Naive thymus-derived CD4-positive, alpha-beta T cell (primary cell): ENCODE measurements at regions not wholly inside any gene's neighbourhood (a gene's known extent, or its start where the extent isn't known, plus 50 kb on each side); places are given as distances from the start of the nearest gene placed in this dataset.

Experiments used
- ATAC-seq: fragments of 150-1000 bp; cut with Tn5 transposase; 2 replicates; pipeline ENCODE4 v1.10.0; 2021; ENCODE audit warnings: mild to moderate bottlenecking, moderate library complexity
- CTCF ChIA-PET: fragments of 350-600 bp; sonication (Branson Sonifier 250); formaldehyde crosslinking; loops from one replicate; lab custom pipeline; 2021; ENCODE audit warnings: antibody characterized with exemption; lab: Charles Lee
- POLR2A ChIA-PET: fragments of 350-600 bp; sonication (Branson Sonifier 250); formaldehyde crosslinking; loops from one replicate; lab custom pipeline; 2021; ENCODE audit warnings: antibody characterized with exemption, inconsistent platforms; lab: Charles Lee
- DNase-seq, 9 donors: peaks; one replicate each; pipeline versions ENCODE4 v3.0.0 to v3.0.0-alpha.2; 2020 to 2022; ENCODE audit warnings: mixed read lengths in 1 of 9
- H3K27ac ChIP-seq: one replicate; pipeline ENCODE4 v1.7.0; 2013; ENCODE audit warnings: mild to moderate bottlenecking, low read depth, low read length, moderate library complexity
- H3K27me3 ChIP-seq, 2 donors: one replicate each; pipeline ENCODE4 v1.7.0; 2013; ENCODE audit warnings: low read length in 2 of 2, mild to moderate bottlenecking in 2 of 2, moderate library complexity in 2 of 2; ENCODE audit not compliant: control insufficient read depth in 2 of 2, insufficient read depth in 2 of 2
- H3K36me3 ChIP-seq, 3 experiments: 1 replicate in 2 of 3; 2 replicates in 1 of 3; pipeline ENCODE4 v1.7.0; 2013; ENCODE audit warnings: low read length in 3 of 3, mild to moderate bottlenecking in 3 of 3, moderate library complexity in 1 of 3; ENCODE audit not compliant: insufficient read depth in 3 of 3, control insufficient read depth in 2 of 3
- H3K4me1 ChIP-seq, 2 donors: one replicate each; pipeline ENCODE4 v1.7.0; 2013; ENCODE audit warnings: low read length in 2 of 2, mild to moderate bottlenecking in 2 of 2, moderate library complexity in 1 of 2; ENCODE audit not compliant: control insufficient read depth in 2 of 2, insufficient read depth in 2 of 2
- H3K4me3 ChIP-seq: 2 replicates; pipeline ENCODE4 v1.7.0; 2013; ENCODE audit warnings: mild to moderate bottlenecking, low read length
- H3K9me3 ChIP-seq, 3 experiments: 1 replicate in 2 of 3; 2 replicates in 1 of 3; pipeline ENCODE4 v1.7.0; 2013; ENCODE audit warnings: low read length in 3 of 3; ENCODE audit not compliant: control insufficient read depth in 2 of 3
- H3K27ac Mint-ChIP-seq, 9 donors: one replicate each; pipeline ENCODE4 v1.8.0; 2020 to 2022; ENCODE audit warnings: mixed read lengths in 9 of 9, mild to moderate bottlenecking in 8 of 9, moderate library complexity in 5 of 9, inconsistent platforms in 2 of 9
- H3K27me3 Mint-ChIP-seq, 5 donors: one replicate each; pipeline ENCODE4 v1.8.0; 2021 to 2022; ENCODE audit warnings: mixed read lengths in 5 of 5, mild to moderate bottlenecking in 1 of 5
- H3K36me3 Mint-ChIP-seq, 5 donors: one replicate each; pipeline ENCODE4 v1.8.0; 2020 to 2022; ENCODE audit warnings: mixed read lengths in 5 of 5, mild to moderate bottlenecking in 3 of 5, inconsistent platforms in 1 of 5
- H3K4me1 Mint-ChIP-seq, 7 donors: one replicate each; pipeline ENCODE4 v1.8.0; 2020 to 2022; ENCODE audit warnings: mixed read lengths in 7 of 7, mild to moderate bottlenecking in 3 of 7, inconsistent platforms in 1 of 7
- H3K4me3 Mint-ChIP-seq, 10 donors: one replicate each; pipeline ENCODE4 v1.8.0; 2020 to 2022; ENCODE audit warnings: mild to moderate bottlenecking in 10 of 10, mixed read lengths in 10 of 10, moderate library complexity in 6 of 10, inconsistent platforms in 2 of 10
- H3K9me3 Mint-ChIP-seq, 11 donors: one replicate each; pipeline ENCODE4 v1.8.0; 2020 to 2022; ENCODE audit warnings: mixed read lengths in 11 of 11, mild to moderate bottlenecking in 4 of 11, inconsistent platforms in 1 of 11, moderate library complexity in 1 of 11
- intact Hi-C, 2 donors: fragments of 100-400 bp; cut with micrococcal nuclease; formaldehyde crosslinking; loops; one replicate each; pipeline ENCODE4 v1.15.1; 2023

DNA sequence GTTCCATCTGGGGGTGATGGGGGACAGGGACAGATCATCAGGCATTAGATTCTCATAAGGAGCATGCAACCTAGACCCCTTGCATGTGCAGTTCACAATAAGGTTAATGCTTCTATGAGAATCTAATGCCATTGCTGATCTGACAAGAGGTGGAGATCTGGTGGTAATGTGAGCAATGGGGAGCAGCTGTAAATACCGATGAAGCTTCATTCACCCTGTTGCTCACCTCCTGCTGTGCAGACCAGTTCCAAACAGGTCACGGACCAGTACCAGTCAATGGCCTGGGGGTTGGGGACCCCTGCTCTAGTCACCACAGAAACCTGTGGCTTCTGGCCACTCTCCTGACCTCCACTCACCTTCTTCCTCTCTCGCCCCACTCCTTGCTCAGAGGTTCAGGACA lies 229.9 kb downstream of the PTPRU start:
- no peak overlapping the region for H3K4me3 Mint-ChIP-seq
- Histone ChIP-seq H3K4me3 (no peak overlapping the region), H3K27ac (no peak overlapping the region), H3K4me1 (no peaks in the 10 kb centered on the region), H3K36me3 (no peaks in the 10 kb centered on the region), H3K27me3 (no peaks in the 10 kb centered on the region), H3K9me3 (no peaks in the 10 kb centered on the region)
- H3K27me3 Mint-ChIP-seq, result peaks cover 2 to 43% (median 24%) of the 10 kb centered on the region in 5 donors
- H3K4me1 Mint-ChIP-seq, result peaks cover 0 to 1% (median 0%) of the 10 kb centered on the region in 7 donors
- intact Hi-C loops, result no loop called here
- no peak overlapping the region for H3K27ac Mint-ChIP-seq
- peaks cover 0 to 26% (median 6%) of the 10 kb centered on the region in 11 donors for H3K9me3 Mint-ChIP-seq
- CTCF ChIA-PET, result no interaction called here
- no peak for ATAC-seq
- H3K36me3 Mint-ChIP-seq, result peaks cover 0 to 4% (median 0%) of the 10 kb centered on the region in 5 donors
- no peak for DNase-seq
- POLR2A ChIA-PET, result no interaction called here

GRCh38 chr1:29465755-29466154 lies 229.4 kb downstream of the PTPRU start:
- no peak overlapping the region for H3K4me3 ChIP-seq
- Mint-ChIP-seq H3K4me1 (peaks cover 0 to 1% (median 0%) of the 10 kb centered on the region in 7 donors), H3K4me3 (no peak overlapping the region), H3K27me3 (peaks cover 2 to 39% (median 20%) of the 10 kb centered on the region in 5 donors), H3K9me3 (peaks cover 0 to 26% (median 6%) of the 10 kb centered on the region in 11 donors), H3K27ac (no peak overlapping the region), H3K36me3 (peaks cover 0 to 4% (median 0%) of the 10 kb centered on the region in 5 donors)
- intact Hi-C loops, result no loop called here
- no peak for ATAC-seq
- no peak for DNase-seq
- ChIA-PET CTCF (no interaction called here), POLR2A (no interaction called here)
- H3K27ac ChIP-seq, result no peak overlapping the region
- H3K9me3 ChIP-seq, result no peaks in the 10 kb centered on the region
- no peaks in the 10 kb centered on the region for H3K36me3 ChIP-seq
- no peaks in the 10 kb centered on the region for H3K27me3 ChIP-seq
- H3K4me1 ChIP-seq, result no peaks in the 10 kb centered on the region

DNA sequence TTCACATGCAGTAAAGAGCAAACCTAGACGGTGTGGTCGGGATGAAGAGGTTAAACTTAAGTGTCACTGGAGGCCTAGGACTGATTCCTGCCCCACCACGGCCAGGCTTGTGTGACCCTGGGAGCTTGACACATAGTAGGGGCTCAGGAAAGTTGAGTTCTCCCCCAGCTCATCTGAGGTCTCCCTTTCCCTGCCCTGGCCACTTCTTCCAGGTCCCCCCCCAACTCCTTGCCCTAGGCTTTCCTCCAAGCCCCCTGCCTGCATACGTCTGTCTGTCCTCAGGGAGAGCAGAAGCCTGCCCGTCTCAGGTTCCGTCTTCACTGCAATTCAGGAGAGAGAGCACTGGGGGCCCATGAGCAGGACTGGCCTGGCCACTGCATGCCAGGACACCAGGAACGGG lies 225.8 kb downstream of the PTPRU start:
- Histone ChIP-seq H3K4me3 (no peak overlapping the region), H3K27ac (no peak overlapping the region), H3K4me1 (no peaks in the 10 kb centered on the region), H3K36me3 (no peaks in the 10 kb centered on the region), H3K27me3 (no peaks in the 10 kb centered on the region), H3K9me3 (no peaks in the 10 kb centered on the region)
- intact Hi-C loops, result no loop called here
- ChIA-PET CTCF (no interaction called here), POLR2A (no interaction called here)
- H3K9me3 Mint-ChIP-seq, result peaks cover 0 to 25% (median 6%) of the 10 kb centered on the region in 11 donors
- no peak overlapping the region for H3K4me3 Mint-ChIP-seq
- ATAC-seq, result no peak
- DNase-seq, result no peak
- peaks cover 0 to 4% (median 0%) of the 10 kb centered on the region in 5 donors for H3K36me3 Mint-ChIP-seq
- no peak overlapping the region for H3K27ac Mint-ChIP-seq
- no peaks in the 10 kb centered on the region for H3K4me1 Mint-ChIP-seq
- H3K27me3 Mint-ChIP-seq, result peaks cover 2 to 40% (median 13%) of the 10 kb centered on the region in 5 donors

- Histone ChIP-seq H3K36me3 (no peaks in the 10 kb centered on the region), H3K27ac (no peak overlapping the region), H3K4me1 (no peaks in the 10 kb centered on the region), H3K27me3 (no peaks in the 10 kb centered on the region), H3K9me3 (no peaks in the 10 kb centered on the region), H3K4me3 (no peak overlapping the region)
- peaks cover 0 to 31% (median 8%) of the 10 kb centered on the region in 11 donors for H3K9me3 Mint-ChIP-seq
- CTCF ChIA-PET, result no interaction called here
- no peak overlapping the region for H3K4me3 Mint-ChIP-seq
- POLR2A ChIA-PET, result no interaction called here
- H3K36me3 Mint-ChIP-seq, result peaks cover 0 to 4% (median 0%) of the 10 kb centered on the region in 5 donors
- intact Hi-C loops, result no loop called here
- no peak overlapping the region for H3K27ac Mint-ChIP-seq
- no peak for DNase-seq
- no peak for ATAC-seq
- H3K4me1 Mint-ChIP-seq, result no peaks in the 10 kb centered on the region
- peaks cover 2 to 33% (median 7%) of the 10 kb centered on the region in 5 donors for H3K27me3 Mint-ChIP-seq
Observed at GRCh38 chr1:29461115-29461739, 224.9 kb downstream of the PTPRU start.

GRCh38 chr1:29460694-29461093 lies 224.4 kb downstream of the PTPRU start:
- intact Hi-C loops, result no loop called here
- Mint-ChIP-seq H3K4me3 (no peak overlapping the region), H3K27me3 (peaks cover 2 to 36% (median 8%) of the 10 kb centered on the region in 5 donors), H3K27ac (no peak overlapping the region), H3K4me1 (no peaks in the 10 kb centered on the region), H3K9me3 (peaks cover 0 to 35% (median 8%) of the 10 kb centered on the region in 11 donors), H3K36me3 (peaks cover 0 to 4% (median 0%) of the 10 kb centered on the region in 5 donors)
- no peaks in the 10 kb centered on the region for H3K36me3 ChIP-seq
- no peaks in the 10 kb centered on the region for H3K27me3 ChIP-seq
- H3K4me1 ChIP-seq, result no peaks in the 10 kb centered on the region
- H3K4me3 ChIP-seq, result no peak overlapping the region
- ATAC-seq (no peak), DNase-seq (no peak)
- no peak overlapping the region for H3K27ac ChIP-seq
- no peaks in the 10 kb centered on the region for H3K9me3 ChIP-seq
- CTCF ChIA-PET, result no interaction called here
- POLR2A ChIA-PET, result no interaction called here

- peaks cover 0 to 2% (median 0%) of the 10 kb centered on the region in 5 donors for H3K36me3 Mint-ChIP-seq
- POLR2A ChIA-PET, result no interaction called here
- H3K27ac Mint-ChIP-seq, result no peak overlapping the region
- Histone ChIP-seq H3K27me3 (no peaks in the 10 kb centered on the region), H3K4me3 (no peak overlapping the region), H3K36me3 (no peaks in the 10 kb centered on the region), H3K9me3 (no peaks in the 10 kb centered on the region), H3K4me1 (no peaks in the 10 kb centered on the region), H3K27ac (no peak overlapping the region)
- ATAC-seq, result peak; percentile 12
- H3K27me3 Mint-ChIP-seq, result peaks cover 2 to 41% (median 11%) of the 10 kb centered on the region in 5 donors
- intact Hi-C loops, result no loop called here
- H3K4me3 Mint-ChIP-seq, result no peak overlapping the region
- DNase-seq, result no peak
- peaks cover 0 to 29% (median 5%) of the 10 kb centered on the region in 11 donors for H3K9me3 Mint-ChIP-seq
- H3K4me1 Mint-ChIP-seq, result no peaks in the 10 kb centered on the region
- CTCF ChIA-PET, result no interaction called here
Observed at GRCh38 chr1:29460041-29460610, 223.8 kb downstream of the PTPRU start.

DNA sequence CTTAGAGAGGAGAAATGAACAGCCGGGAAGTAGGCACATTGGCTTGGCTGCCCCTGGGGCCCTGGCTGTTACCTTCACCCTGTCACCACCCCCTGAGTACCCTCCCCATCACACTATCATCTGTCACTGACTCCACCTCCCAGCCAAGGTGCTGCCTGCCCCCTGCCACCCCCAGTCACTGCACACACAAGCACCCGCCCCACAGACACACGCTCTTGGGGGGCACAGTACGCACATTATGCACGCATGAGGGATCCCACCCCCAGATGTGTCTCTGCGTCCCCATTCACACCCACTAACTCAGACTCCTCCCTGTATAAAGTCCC lies 223.3 kb downstream of the PTPRU start:
- H3K9me3 ChIP-seq, result no peaks in the 10 kb centered on the region
- Mint-ChIP-seq H3K9me3 (peaks cover 0 to 25% (median 4%) of the 10 kb centered on the region in 11 donors), H3K27me3 (peaks cover 2 to 41% (median 11%) of the 10 kb centered on the region in 5 donors), H3K4me3 (no peak overlapping the region), H3K36me3 (no peaks in the 10 kb centered on the region), H3K27ac (no peak overlapping the region), H3K4me1 (no peaks in the 10 kb centered on the region)
- H3K27me3 ChIP-seq, result no peaks in the 10 kb centered on the region
- no peaks in the 10 kb centered on the region for H3K4me1 ChIP-seq
- DNase-seq (no peak), ATAC-seq (no peak)
- no peak overlapping the region for H3K27ac ChIP-seq
- intact Hi-C loops, result loop anchor here in 1 of 2 donors (10.0 kb wide), 1 partner anchor 225 kb away; the partner anchor contains the start of genes MECR and PTPRU
- H3K4me3 ChIP-seq, result no peak overlapping the region
- ChIA-PET POLR2A (no interaction called here), CTCF (no interaction called here)
- no peaks in the 10 kb centered on the region for H3K36me3 ChIP-seq
